ENCODE measurements at regions not wholly inside any gene's neighbourhood (a gene's known extent, or its start where the extent isn't known, plus 50 kb on each side); places are given as distances from the start of the nearest gene placed in this dataset.

DNA sequence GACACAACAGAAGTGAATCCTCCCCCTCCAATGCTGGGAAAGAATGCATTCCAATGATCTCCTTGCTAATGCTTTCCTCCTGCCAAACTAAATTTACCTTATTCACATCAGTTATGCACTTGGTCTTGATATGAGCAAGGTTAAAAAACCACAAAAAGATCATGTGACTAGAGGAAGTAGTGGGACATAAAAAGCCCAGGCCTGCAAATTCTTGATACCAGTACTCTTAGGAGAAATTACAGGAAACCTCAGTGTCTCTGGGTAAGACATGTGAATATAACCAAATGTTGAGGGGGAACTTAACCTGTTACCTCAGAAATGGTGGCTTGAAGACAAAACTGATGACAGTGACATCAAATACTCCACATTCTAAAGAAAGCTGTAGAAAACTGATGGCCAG, 427.1 kb downstream of the RPS29 start:
- DNase-seq (ENCODE audit: low spot score), result no peak
- no peaks in the 10 kb centered on the region for H3K27me3 ChIP-seq (replicated peaks; ENCODE audit: insufficient read depth)
- H3K27ac ChIP-seq, result no peak overlapping the region
- no peak for ATAC-seq (ENCODE audit: insufficient number of reproducible peaks, low FRiP score, low read depth)
- TF ChIP-seq, protein P1, sequence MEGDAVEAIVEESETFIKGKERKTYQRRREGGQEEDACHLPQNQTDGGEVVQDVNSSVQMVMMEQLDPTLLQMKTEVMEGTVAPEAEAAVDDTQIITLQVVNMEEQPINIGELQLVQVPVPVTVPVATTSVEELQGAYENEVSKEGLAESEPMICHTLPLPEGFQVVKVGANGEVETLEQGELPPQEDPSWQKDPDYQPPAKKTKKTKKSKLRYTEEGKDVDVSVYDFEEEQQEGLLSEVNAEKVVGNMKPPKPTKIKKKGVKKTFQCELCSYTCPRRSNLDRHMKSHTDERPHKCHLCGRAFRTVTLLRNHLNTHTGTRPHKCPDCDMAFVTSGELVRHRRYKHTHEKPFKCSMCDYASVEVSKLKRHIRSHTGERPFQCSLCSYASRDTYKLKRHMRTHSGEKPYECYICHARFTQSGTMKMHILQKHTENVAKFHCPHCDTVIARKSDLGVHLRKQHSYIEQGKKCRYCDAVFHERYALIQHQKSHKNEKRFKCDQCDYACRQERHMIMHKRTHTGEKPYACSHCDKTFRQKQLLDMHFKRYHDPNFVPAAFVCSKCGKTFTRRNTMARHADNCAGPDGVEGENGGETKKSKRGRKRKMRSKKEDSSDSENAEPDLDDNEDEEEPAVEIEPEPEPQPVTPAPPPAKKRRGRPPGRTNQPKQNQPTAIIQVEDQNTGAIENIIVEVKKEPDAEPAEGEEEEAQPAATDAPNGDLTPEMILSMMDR (IDR thresholded peaks at IDR 0.05), result no peak
- H3K36me3 ChIP-seq, result no peaks in the 10 kb centered on the region
- no peak overlapping the region for H3K4me3 ChIP-seq
- H3K9me3 ChIP-seq, result no peaks in the 10 kb centered on the region
- H3K4me1 ChIP-seq (ENCODE audit: control insufficient read depth in 1 of 2, low read depth in 2 of 2), result no peaks in the 10 kb centered on the region

DNA sequence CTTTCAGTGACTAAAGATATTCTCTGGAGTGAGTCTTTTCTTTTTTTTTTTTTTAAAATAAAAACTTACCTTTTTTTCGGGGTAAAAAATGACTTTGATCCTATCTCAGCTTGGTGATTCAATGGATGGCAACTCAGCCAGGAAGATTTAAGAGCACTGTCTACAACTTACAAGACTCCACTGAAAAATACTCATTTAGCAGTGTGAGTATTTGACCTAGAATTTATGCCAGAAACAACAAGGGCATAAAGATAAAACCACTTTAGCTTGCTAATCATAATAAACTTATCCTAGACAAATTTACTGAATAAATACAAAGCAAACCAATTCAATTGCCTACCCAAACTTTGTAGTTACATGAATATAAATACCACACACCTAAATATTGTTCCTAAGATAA, 446.6 kb downstream of the RPS29 start:
- H3K27ac ChIP-seq, result no peak overlapping the region
- peaks cover 0 to 6% of the 10 kb centered on the region in 2 donors for H3K4me1 ChIP-seq (ENCODE audit: control insufficient read depth in 1 of 2, low read depth in 2 of 2)

DNA sequence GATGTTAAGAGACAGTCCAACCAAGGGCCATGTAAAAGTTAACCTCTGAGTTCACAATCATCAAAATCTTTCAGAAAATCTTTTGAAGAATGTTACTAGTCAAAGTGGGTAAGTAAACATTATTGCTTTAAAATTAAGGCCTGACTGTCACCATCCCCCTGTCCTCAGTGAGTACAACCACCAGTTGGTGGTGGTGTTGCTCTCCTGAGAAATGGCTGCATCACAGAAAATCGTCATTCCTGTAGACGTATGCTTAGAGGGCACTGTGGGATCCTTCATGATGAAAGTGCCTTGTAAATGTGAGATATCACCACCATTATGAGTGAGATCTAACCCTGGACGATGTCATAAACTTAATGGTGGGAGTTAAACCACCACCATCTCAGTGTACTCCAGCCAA, 451.2 kb downstream of the RPS29 start:
- H3K4me1 ChIP-seq (ENCODE audit: control insufficient read depth in 1 of 2, low read depth in 2 of 2), result peaks cover 0 to 3% of the 10 kb centered on the region in 2 donors
- H3K4me3 ChIP-seq, result no peak overlapping the region
- H3K9me3 ChIP-seq, result no peaks in the 10 kb centered on the region
- ATAC-seq (ENCODE audit: insufficient number of reproducible peaks, low FRiP score, low read depth) (no peak), DNase-seq (ENCODE audit: low spot score) (no peak)
- TF ChIP-seq, protein P1 (IDR thresholded peaks at IDR 0.05), result no peak
- no peaks in the 10 kb centered on the region for H3K36me3 ChIP-seq
- H3K27ac ChIP-seq, result no peak overlapping the region
- no peaks in the 10 kb centered on the region for H3K27me3 ChIP-seq (replicated peaks; ENCODE audit: insufficient read depth)

More for the DNA sequence above, 446.6 kb downstream of the RPS29 start:
- TF ChIP-seq, protein P1 (IDR thresholded peaks at IDR 0.05), result no peak
- Histone ChIP-seq H3K36me3 (no peaks in the 10 kb centered on the region), H3K4me3 (no peak overlapping the region), H3K27me3 (replicated peaks; ENCODE audit: insufficient read depth) (no peaks in the 10 kb centered on the region), H3K9me3 (no peaks in the 10 kb centered on the region)
- DNase-seq (ENCODE audit: low spot score), result no peak
- no peak for ATAC-seq (ENCODE audit: insufficient number of reproducible peaks, low FRiP score, low read depth)

DNA sequence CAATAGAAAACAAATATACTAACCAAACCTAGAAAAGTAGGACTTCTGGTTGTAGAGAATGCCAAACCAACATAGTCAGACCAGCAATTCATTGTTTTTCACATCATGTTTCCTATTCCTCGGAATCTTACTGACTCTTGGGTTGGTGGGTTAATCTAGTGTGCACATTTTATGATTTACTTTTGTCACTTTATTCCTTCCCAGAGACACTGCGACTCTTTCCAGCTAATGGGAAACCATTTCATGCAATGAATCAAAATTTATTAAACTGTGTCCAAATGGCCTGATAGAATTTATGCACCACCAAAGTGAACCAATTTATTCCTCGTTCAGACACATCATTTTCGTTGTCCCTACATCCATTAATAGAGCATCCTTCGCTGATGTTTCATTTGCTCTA, 464.9 kb downstream of the RPS29 start:
- TF ChIP-seq, protein P1 (IDR thresholded peaks at IDR 0.05), result no peak
- Histone ChIP-seq H3K36me3 (no peaks in the 10 kb centered on the region), H3K4me3 (no peak overlapping the region), H3K27me3 (replicated peaks; ENCODE audit: insufficient read depth) (no peaks in the 10 kb centered on the region), H3K4me1 (ENCODE audit: control insufficient read depth in 1 of 2, low read depth in 2 of 2) (no peaks in the 10 kb centered on the region), H3K27ac (no peak overlapping the region), H3K9me3 (no peaks in the 10 kb centered on the region)
- ATAC-seq (ENCODE audit: insufficient number of reproducible peaks, low FRiP score, low read depth) (no peak), DNase-seq (ENCODE audit: low spot score) (no peak)

DNA sequence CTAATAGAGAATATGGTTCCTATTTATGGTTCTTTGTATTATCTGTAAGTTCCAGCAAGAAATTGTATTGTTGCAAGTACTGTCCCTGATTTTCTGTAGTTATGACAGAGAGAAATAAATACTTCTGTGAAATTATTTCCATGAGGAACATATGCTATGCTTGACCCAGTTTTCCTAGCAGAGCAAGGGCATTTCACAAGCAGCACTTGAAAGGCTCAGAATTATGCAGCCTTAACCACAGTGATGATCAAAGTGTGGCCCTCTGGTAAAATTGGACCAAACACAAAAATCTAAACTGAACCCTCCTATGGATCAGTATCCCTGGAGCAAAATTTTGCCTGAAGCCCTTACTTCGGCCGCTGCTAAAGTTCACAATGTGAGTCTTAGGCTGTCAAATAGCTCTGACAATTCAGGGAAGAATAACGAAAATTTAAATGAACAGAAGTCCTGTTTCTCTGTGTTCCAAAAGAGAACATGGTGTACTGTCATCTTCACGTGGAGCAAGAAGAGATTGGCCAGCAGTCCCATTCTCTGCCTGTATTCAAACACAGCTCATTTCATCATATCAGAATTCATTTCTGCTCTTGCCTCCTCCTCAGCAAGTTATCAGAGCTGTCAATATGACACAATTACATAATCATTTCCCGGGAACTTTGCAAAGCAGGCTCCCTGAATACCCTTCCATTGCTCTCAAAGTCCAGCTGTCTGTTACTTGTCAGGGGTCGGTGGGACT, 471.9 kb downstream of the RPS29 start:
- Histone ChIP-seq H3K36me3 (no peaks in the 10 kb centered on the region), H3K4me1 (ENCODE audit: control insufficient read depth in 1 of 2, low read depth in 2 of 2) (no peaks in the 10 kb centered on the region), H3K4me3 (no peak overlapping the region), H3K27ac (no peak overlapping the region), H3K27me3 (replicated peaks; ENCODE audit: insufficient read depth) (no peaks in the 10 kb centered on the region), H3K9me3 (no peaks in the 10 kb centered on the region)
- TF ChIP-seq, protein P1 (IDR thresholded peaks at IDR 0.05), result no peak
- no peak for DNase-seq (ENCODE audit: low spot score)
- no peak for ATAC-seq (ENCODE audit: insufficient number of reproducible peaks, low FRiP score, low read depth)
